T-helper 17 cell (primary cell): ENCODE measurements at regions not wholly inside any gene's neighbourhood (a gene's known extent, or its start where the extent isn't known, plus 50 kb on each side); places are given as distances from the start of the nearest gene placed in this dataset.
"Not testable (repeated sequence)": the region's sequence is repeated elsewhere in the genome, so short reads cannot be mapped to it uniquely, and the experiment has no call there.

Experiments
- ATAC-seq: fragments of 150-1000 bp; cut with Tn5 transposase; 2 replicates; pipeline ENCODE4 v1.10.0; 2021; ENCODE audit warnings: mild to moderate bottlenecking, moderate library complexity
- DNase-seq, 3 donors: peaks; one replicate each; pipeline versions ENCODE4 v3.0.0 to v3.0.0-alpha.2; 2020 to 2021
- H3K9me3 ChIP-seq: one replicate; pipeline ENCODE4 v1.7.0; 2013; ENCODE audit warnings: low read length, mild to moderate bottlenecking; ENCODE audit not compliant: control insufficient read depth, poor library complexity, severe bottlenecking
- H3K27ac Mint-ChIP-seq: one replicate; pipeline ENCODE4 v1.8.0; 2022; ENCODE audit warnings: mild to moderate bottlenecking, moderate library complexity, mixed read lengths
- H3K27me3 Mint-ChIP-seq: one replicate; pipeline ENCODE4 v1.8.0; 2022; ENCODE audit warnings: mixed read lengths
- H3K36me3 Mint-ChIP-seq: one replicate; pipeline ENCODE4 v1.8.0; 2022; ENCODE audit warnings: low read depth, mixed read lengths
- H3K4me1 Mint-ChIP-seq: one replicate; pipeline ENCODE4 v1.8.0; 2022; ENCODE audit warnings: mild to moderate bottlenecking, mixed read lengths
- H3K4me3 Mint-ChIP-seq: one replicate; pipeline ENCODE4 v1.8.0; 2022; ENCODE audit warnings: mild to moderate bottlenecking, moderate library complexity, mixed read lengths

DNA sequence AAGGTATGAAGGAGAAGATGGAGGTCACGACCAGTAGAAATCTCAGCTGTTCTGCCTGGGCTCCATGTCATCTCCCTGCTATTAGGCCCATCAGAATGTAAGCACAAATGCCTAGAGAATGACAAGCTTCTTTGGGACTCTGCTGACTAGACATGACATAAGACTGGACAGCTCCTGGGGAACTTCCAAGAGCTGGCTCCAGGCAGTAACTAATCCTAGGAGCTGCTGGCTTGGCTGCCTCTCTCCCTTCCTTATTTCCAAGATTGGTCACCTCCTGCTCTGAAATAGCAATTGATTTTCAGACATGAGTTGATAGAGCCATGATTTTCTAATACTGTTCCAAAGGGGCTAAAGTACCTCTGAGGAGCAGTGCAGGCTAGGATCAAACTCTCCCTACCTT is 57.5 kb upstream of the TP53BP2 start:
- ATAC-seq, H3K4me3 Mint-ChIP-seq, H3K27ac Mint-ChIP-seq, H3K9me3 ChIP-seq, DNase-seq, H3K36me3 Mint-ChIP-seq, H3K4me1 Mint-ChIP-seq, H3K27me3 Mint-ChIP-seq: not testable (repeated sequence)

DNA sequence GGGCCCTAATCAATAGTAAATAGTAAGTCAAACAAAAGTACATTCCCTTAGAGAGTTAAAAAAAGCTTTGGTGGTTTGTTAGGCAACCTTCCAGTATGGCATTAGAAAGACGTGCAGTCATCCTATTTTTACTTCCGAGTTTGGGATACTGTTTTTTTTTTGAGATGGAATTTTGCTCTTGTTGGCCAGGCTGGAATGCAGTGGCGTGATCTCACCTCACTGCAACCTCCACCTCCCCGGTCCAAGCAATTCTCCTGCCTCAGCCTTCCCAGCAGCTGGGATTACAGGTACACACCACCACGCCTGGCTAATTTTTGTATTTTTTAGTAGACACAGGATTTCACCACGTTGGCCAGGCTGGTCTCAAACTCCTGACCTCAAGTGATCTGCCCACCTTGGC is 54.0 kb upstream of the TP53BP2 start:
- H3K27ac Mint-ChIP-seq, H3K27me3 Mint-ChIP-seq, H3K9me3 ChIP-seq, ATAC-seq, H3K4me3 Mint-ChIP-seq, H3K36me3 Mint-ChIP-seq, H3K4me1 Mint-ChIP-seq, DNase-seq: not testable (repeated sequence)

DNA sequence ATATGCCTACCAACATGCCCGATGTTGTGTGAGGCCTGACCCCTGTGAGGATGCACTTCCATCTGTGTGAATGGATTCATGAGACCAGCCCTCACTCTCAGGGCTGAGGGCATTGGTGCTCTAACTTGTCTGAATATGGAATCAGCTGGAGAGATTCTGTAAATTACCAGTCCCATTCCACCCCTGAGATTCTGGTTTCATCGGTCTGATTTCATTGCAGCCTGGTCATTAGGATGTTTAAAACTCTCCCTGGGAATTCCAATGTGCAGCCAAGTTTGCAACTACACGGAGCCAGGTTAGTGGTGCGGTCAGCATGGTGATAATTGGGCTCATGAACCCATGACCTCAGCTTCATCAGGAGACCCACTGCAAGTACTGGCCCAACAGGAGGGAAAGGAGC is 51.4 kb upstream of the TP53BP2 start:
- not testable (repeated sequence) for H3K4me1 Mint-ChIP-seq, H3K27me3 Mint-ChIP-seq, H3K9me3 ChIP-seq, ATAC-seq, H3K36me3 Mint-ChIP-seq, DNase-seq, H3K4me3 Mint-ChIP-seq, H3K27ac Mint-ChIP-seq

DNA sequence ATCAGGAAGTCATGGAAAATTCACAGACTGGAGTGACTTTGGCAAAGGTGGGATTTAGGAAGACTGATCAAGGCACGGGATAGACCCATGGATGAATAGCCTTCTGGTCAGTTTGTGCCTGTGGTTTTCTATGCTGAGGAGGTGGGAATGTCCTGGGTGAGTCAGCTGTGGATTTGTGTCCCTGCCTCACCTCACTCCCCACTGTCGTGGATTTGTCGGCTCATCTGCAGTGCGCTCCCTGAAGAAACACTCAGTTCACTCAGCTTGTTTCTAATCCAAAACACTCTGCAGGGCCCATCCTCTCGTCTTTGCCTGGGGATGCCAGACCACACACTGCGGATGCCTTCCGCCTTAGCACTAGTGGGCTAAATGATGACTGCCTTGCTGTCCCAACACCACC is 50.2 kb upstream of the TP53BP2 start:
- H3K36me3 Mint-ChIP-seq, H3K9me3 ChIP-seq, H3K27me3 Mint-ChIP-seq, H3K4me1 Mint-ChIP-seq, H3K4me3 Mint-ChIP-seq, DNase-seq, H3K27ac Mint-ChIP-seq, ATAC-seq: not testable (repeated sequence)
